Hematopoietic multipotent progenitor cell treated with erythropoietin and hydrocortisone succinate and interleukin-3 and kit ligand, for 6 days (in vitro differentiated cells): ENCODE measurements at regions not wholly inside any gene's neighbourhood (a gene's known extent, or its start where the extent isn't known, plus 50 kb on each side); places are given as distances from the start of the nearest gene placed in this dataset.

Experiments
- DNase-seq: peaks from one replicate; pipeline ENCODE4 v3.0.0-alpha.2; 2015

- no peak for DNase-seq
These were observed 75.5 kb upstream of the TLR3 start for GRCh38 chr4:185993328-185993973.

GRCh38 chr4:185994750-185995149 is 74.2 kb upstream of the TLR3 start:
- no peak for DNase-seq

- no peak for DNase-seq
These were observed 73.3 kb upstream of the TLR3 start for GRCh38 chr4:185995665-185996064.

- DNase-seq, result no peak
These were observed 71.7 kb upstream of the TLR3 start for GRCh38 chr4:185997296-185997695.

- no peak for DNase-seq
These were observed 70.2 kb upstream of the TLR3 start for GRCh38 chr4:185998791-185999190.

- no peak for DNase-seq
These were observed 69.7 kb upstream of the TLR3 start for GRCh38 chr4:185999207-185999606.

GRCh38 chr4:186002853-186003252 is 66.1 kb upstream of the TLR3 start:
- no peak for DNase-seq

- DNase-seq, result no peak
These were observed 65.2 kb upstream of the TLR3 start for GRCh38 chr4:186003746-186004145.

- DNase-seq, result no peak
These were observed 60.9 kb upstream of the TLR3 start for GRCh38 chr4:186008057-186008456.

GRCh38 chr4:186009976-186010375 is 59.0 kb upstream of the TLR3 start:
- DNase-seq, result no peak

GRCh38 chr4:186010821-186011220 is 58.1 kb upstream of the TLR3 start:
- no peak for DNase-seq

- DNase-seq, result no peak
These were observed 56.9 kb upstream of the TLR3 start for GRCh38 chr4:186012071-186012470.

- no peak for DNase-seq
These were observed 55.4 kb upstream of the TLR3 start for GRCh38 chr4:186013419-186014186.

- no peak for DNase-seq
These were observed 53.6 kb upstream of the TLR3 start for GRCh38 chr4:186015212-186015817.

- DNase-seq, result no peak
These were observed 52.2 kb upstream of the TLR3 start for GRCh38 chr4:186016796-186017195.

- no peak for DNase-seq
These were observed 51.2 kb upstream of the TLR3 start for GRCh38 chr4:186017801-186018200.

GRCh38 chr4:186018261-186018660 is 50.7 kb upstream of the TLR3 start:
- DNase-seq, result no peak

GRCh38 chr4:186018784-186019183 is 50.2 kb upstream of the TLR3 start:
- DNase-seq, result no peak
